ENCODE measurements at regions not wholly inside any gene's neighbourhood (a gene's known extent, or its start where the extent isn't known, plus 50 kb on each side); places are given as distances from the start of the nearest gene placed in this dataset.

- in situ Hi-C loops (cut with HindIII; ENCODE audit: low pct_unique_long_range_greater_than_20kb, low sequenced_read_pairs): no loop called here
- TF ChIP-seq JUND (IDR thresholded peaks at IDR 0.05; ENCODE audit: low read depth): no peak
- DNase-seq (ENCODE audit: low read depth in 1 of 2, low spot score in 1 of 2): no peak
These were observed 69.3 kb upstream of the PDE5A start for GRCh38 chr4:119697887-119698393.

GRCh38 chr4:119696963-119697362 is 68.4 kb upstream of the PDE5A start:
- in situ Hi-C loops (cut with HindIII; ENCODE audit: low pct_unique_long_range_greater_than_20kb, low sequenced_read_pairs): no loop called here

GRCh38 chr4:119695216-119695615 is 66.6 kb upstream of the PDE5A start:
- TF ChIP-seq JUND (IDR thresholded peaks at IDR 0.05; ENCODE audit: low read depth): no peak
- in situ Hi-C loops (cut with HindIII; ENCODE audit: low pct_unique_long_range_greater_than_20kb, low sequenced_read_pairs): no loop called here
- no peak for DNase-seq (ENCODE audit: low read depth in 1 of 2, low spot score in 1 of 2)

More at GRCh38 chr4:119696963-119697362, 68.4 kb upstream of the PDE5A start:
- TF ChIP-seq JUND (IDR thresholded peaks at IDR 0.05; ENCODE audit: low read depth): no peak
- no peak for DNase-seq (ENCODE audit: low read depth in 1 of 2, low spot score in 1 of 2)

- no peak for DNase-seq (ENCODE audit: low read depth in 1 of 2, low spot score in 1 of 2)
- no peak for TF ChIP-seq JUND (IDR thresholded peaks at IDR 0.05; ENCODE audit: low read depth)
- in situ Hi-C loops (cut with HindIII; ENCODE audit: low pct_unique_long_range_greater_than_20kb, low sequenced_read_pairs): no loop called here
These were observed 64.5 kb upstream of the PDE5A start for GRCh38 chr4:119693126-119693525.

- no peak for TF ChIP-seq JUND (IDR thresholded peaks at IDR 0.05; ENCODE audit: low read depth)
- in situ Hi-C loops (cut with HindIII; ENCODE audit: low pct_unique_long_range_greater_than_20kb, low sequenced_read_pairs): no loop called here
- no peak for DNase-seq (ENCODE audit: low read depth in 1 of 2, low spot score in 1 of 2)
These were observed 63.4 kb upstream of the PDE5A start for GRCh38 chr4:119692001-119692400.

GRCh38 chr4:119690871-119691270 is 62.3 kb upstream of the PDE5A start:
- TF ChIP-seq JUND (IDR thresholded peaks at IDR 0.05; ENCODE audit: low read depth): no peak
- peak in 1 of 2 experiments; percentile 21 for DNase-seq (ENCODE audit: low read depth in 1 of 2, low spot score in 1 of 2)
- in situ Hi-C loops (cut with HindIII; ENCODE audit: low pct_unique_long_range_greater_than_20kb, low sequenced_read_pairs): no loop called here

GRCh38 chr4:119688446-119688845 is 59.8 kb upstream of the PDE5A start:
- TF ChIP-seq JUND (IDR thresholded peaks at IDR 0.05; ENCODE audit: low read depth): no peak

GRCh38 chr4:119684463-119684862 is 55.9 kb upstream of the PDE5A start:
- no peak for TF ChIP-seq JUND (IDR thresholded peaks at IDR 0.05; ENCODE audit: low read depth)
- no peak for DNase-seq (ENCODE audit: low read depth in 1 of 2, low spot score in 1 of 2)
- in situ Hi-C loops (cut with HindIII; ENCODE audit: low pct_unique_long_range_greater_than_20kb, low sequenced_read_pairs): no loop called here

More at GRCh38 chr4:119688446-119688845, 59.8 kb upstream of the PDE5A start:
- no peak for DNase-seq (ENCODE audit: low read depth in 1 of 2, low spot score in 1 of 2)
- in situ Hi-C loops (cut with HindIII; ENCODE audit: low pct_unique_long_range_greater_than_20kb, low sequenced_read_pairs): no loop called here

- 0 out of 2 replicates have a peak, but pooled peaks have one; percentile 46 for TF ChIP-seq JUND (IDR thresholded peaks at IDR 0.05; ENCODE audit: low read depth)
- in situ Hi-C loops (cut with HindIII; ENCODE audit: low pct_unique_long_range_greater_than_20kb, low sequenced_read_pairs): no loop called here
- DNase-seq (ENCODE audit: low read depth in 1 of 2, low spot score in 1 of 2): peak; percentile 4 to 57
These were observed 54.9 kb upstream of the PDE5A start for GRCh38 chr4:119683518-119683917.

- in situ Hi-C loops (cut with HindIII; ENCODE audit: low pct_unique_long_range_greater_than_20kb, low sequenced_read_pairs): no loop called here
- no peak for DNase-seq (ENCODE audit: low read depth in 1 of 2, low spot score in 1 of 2)
- TF ChIP-seq JUND (IDR thresholded peaks at IDR 0.05; ENCODE audit: low read depth): no peak
These were observed 53.5 kb upstream of the PDE5A start for GRCh38 chr4:119682099-119682498.

- no peak for TF ChIP-seq JUND (IDR thresholded peaks at IDR 0.05; ENCODE audit: low read depth)
- DNase-seq (ENCODE audit: low read depth in 1 of 2, low spot score in 1 of 2): no peak
These were observed 50.6 kb upstream of the PDE5A start for GRCh38 chr4:119679251-119679650.

GRCh38 chr4:119678761-119679160 is 50.2 kb upstream of the PDE5A start:
- no peak for DNase-seq (ENCODE audit: low read depth in 1 of 2, low spot score in 1 of 2)
- in situ Hi-C loops (cut with HindIII; ENCODE audit: low pct_unique_long_range_greater_than_20kb, low sequenced_read_pairs): no loop called here
- no peak for TF ChIP-seq JUND (IDR thresholded peaks at IDR 0.05; ENCODE audit: low read depth)

More at GRCh38 chr4:119679251-119679650, 50.6 kb upstream of the PDE5A start:
- in situ Hi-C loops (cut with HindIII; ENCODE audit: low pct_unique_long_range_greater_than_20kb, low sequenced_read_pairs): no loop called here
